HepG2 (cell line): ENCODE measurements at regions not wholly inside any gene's neighbourhood (a gene's known extent, or its start where the extent isn't known, plus 50 kb on each side); places are given as distances from the start of the nearest gene placed in this dataset.
A peak's percentile ranks its signal among the peaks of the same experiment; 100 is the strongest.

Experiments used
- CHCHD3 ChIP-seq: sonication (generic); formaldehyde crosslinking; IDR thresholded peaks from 2 replicates; pipeline ENCODE4 v1.8.0; 2022; ENCODE audit warnings: mild to moderate bottlenecking, missing genetic modification reagents, moderate library complexity
- FOXP1 ChIP-seq, 2 experiments: fragments of 450-650 bp in 1 of 2; IDR thresholded peaks; 2 replicates each; pipeline ENCODE4 v1.6.1; 2017 to 2018; ENCODE audit warnings: antibody characterized with exemption in 1 of 2
- GTF2F1 ChIP-seq: fragments of 150-350 bp; IDR thresholded peaks from 2 replicates; pipeline ENCODE4 v1.6.1; 2014; ENCODE audit warnings: low read length
- HDAC6 ChIP-seq: fragments of 200-600 bp; sonication (generic); IDR thresholded peaks from 2 replicates; pipeline ENCODE4 v1.7.0; 2017; ENCODE audit warnings: mild to moderate bottlenecking, antibody characterized with exemption, low read length, low read depth
- HES4 ChIP-seq: sonication (generic); formaldehyde crosslinking; IDR thresholded peaks from 2 replicates; pipeline ENCODE4 v1.9.0; 2021; ENCODE audit warnings: mild to moderate bottlenecking, missing genetic modification reagents, borderline replicate concordance
- HNF4G ChIP-seq, 2 experiments: sonication (generic) in 1 of 2; formaldehyde crosslinking in 1 of 2; IDR thresholded peaks; 2 replicates each; pipeline versions ENCODE4 v1.4.0 to v1.6.1; 2011 to 2020; ENCODE audit warnings: borderline replicate concordance in 2 of 2, low read depth in 2 of 2, mild to moderate bottlenecking in 2 of 2, low read length in 1 of 2, missing genetic modification reagents in 1 of 2, moderate library complexity in 1 of 2
- MED13 ChIP-seq: sonication (generic); formaldehyde crosslinking; IDR thresholded peaks from 2 replicates; pipeline ENCODE4 v1.5.0; 2020; ENCODE audit warnings: missing genetic modification reagents
- TBL1XR1 ChIP-seq: fragments of 150-350 bp; IDR thresholded peaks from 2 replicates; pipeline ENCODE4 v1.6.1; 2014; ENCODE audit warnings: borderline replicate concordance, low read length; ENCODE audit not compliant: partially characterized antibody
- TCF7L2 ChIP-seq: IDR thresholded peaks from 2 replicates; pipeline ENCODE4 v1.6.1; 2011; ENCODE audit warnings: mild to moderate bottlenecking, low read depth, low read length, moderate library complexity
- ZFAT ChIP-seq: sonication (generic); formaldehyde crosslinking; conservative IDR thresholded peaks from 2 replicates; pipeline ENCODE4 v1.8.1; 2023; ENCODE audit warnings: missing genetic modification reagents, inconsistent platforms
- ZNF530 ChIP-seq: sonication (generic); formaldehyde crosslinking; IDR thresholded peaks from 2 replicates; pipeline ENCODE4 v1.5.0; 2020; ENCODE audit warnings: low read depth, mild to moderate bottlenecking, missing genetic modification reagents
- ZNF552 ChIP-seq: sonication (generic); formaldehyde crosslinking; IDR thresholded peaks from 2 replicates; pipeline ENCODE4 v1.9.0; 2022; ENCODE audit warnings: missing genetic modification reagents, mild to moderate bottlenecking, borderline replicate concordance
- ZNF572 ChIP-seq: sonication (generic); formaldehyde crosslinking; IDR thresholded peaks from 2 replicates; pipeline ENCODE4 v1.5.1; 2020; ENCODE audit warnings: mild to moderate bottlenecking, missing genetic modification reagents
- ZNF605 ChIP-seq: sonication (generic); formaldehyde crosslinking; IDR thresholded peaks from 2 replicates; pipeline ENCODE4 v1.8.0; 2022; ENCODE audit warnings: mild to moderate bottlenecking, missing genetic modification reagents
- ZNF713 ChIP-seq: sonication (generic); formaldehyde crosslinking; IDR thresholded peaks from 2 replicates; pipeline ENCODE4 v1.4.0; 2020; ENCODE audit warnings: mild to moderate bottlenecking, missing genetic modification reagents
- TF ChIP-seq, protein P1 (sequence below): IDR thresholded peaks from 2 replicates; pipeline ENCODE4 v1.6.1; 2016; ENCODE audit warnings: mild to moderate bottlenecking, missing biosample characterization, missing genetic modification reagents
- TF ChIP-seq, protein P2 (sequence below): sonication (generic); formaldehyde crosslinking; IDR thresholded peaks from 2 replicates; pipeline ENCODE4 v1.5.0; 2020; ENCODE audit warnings: missing genetic modification reagents
- TF ChIP-seq, protein P3 (sequence below): sonication (generic); formaldehyde crosslinking; IDR thresholded peaks from 2 replicates; pipeline ENCODE4 v1.4.0; 2020; ENCODE audit warnings: missing genetic modification reagents
- TF ChIP-seq, protein P4 (sequence below): sonication (generic); formaldehyde crosslinking; IDR thresholded peaks from 2 replicates; pipeline ENCODE4 v1.5.0; 2020; ENCODE audit warnings: mild to moderate bottlenecking, missing genetic modification reagents, moderate library complexity
- TF ChIP-seq, protein P5 (sequence below): sonication (generic); formaldehyde crosslinking; IDR thresholded peaks from 2 replicates; pipeline ENCODE4 v1.4.0; 2020; ENCODE audit warnings: mild to moderate bottlenecking, missing genetic modification reagents

DNA sequence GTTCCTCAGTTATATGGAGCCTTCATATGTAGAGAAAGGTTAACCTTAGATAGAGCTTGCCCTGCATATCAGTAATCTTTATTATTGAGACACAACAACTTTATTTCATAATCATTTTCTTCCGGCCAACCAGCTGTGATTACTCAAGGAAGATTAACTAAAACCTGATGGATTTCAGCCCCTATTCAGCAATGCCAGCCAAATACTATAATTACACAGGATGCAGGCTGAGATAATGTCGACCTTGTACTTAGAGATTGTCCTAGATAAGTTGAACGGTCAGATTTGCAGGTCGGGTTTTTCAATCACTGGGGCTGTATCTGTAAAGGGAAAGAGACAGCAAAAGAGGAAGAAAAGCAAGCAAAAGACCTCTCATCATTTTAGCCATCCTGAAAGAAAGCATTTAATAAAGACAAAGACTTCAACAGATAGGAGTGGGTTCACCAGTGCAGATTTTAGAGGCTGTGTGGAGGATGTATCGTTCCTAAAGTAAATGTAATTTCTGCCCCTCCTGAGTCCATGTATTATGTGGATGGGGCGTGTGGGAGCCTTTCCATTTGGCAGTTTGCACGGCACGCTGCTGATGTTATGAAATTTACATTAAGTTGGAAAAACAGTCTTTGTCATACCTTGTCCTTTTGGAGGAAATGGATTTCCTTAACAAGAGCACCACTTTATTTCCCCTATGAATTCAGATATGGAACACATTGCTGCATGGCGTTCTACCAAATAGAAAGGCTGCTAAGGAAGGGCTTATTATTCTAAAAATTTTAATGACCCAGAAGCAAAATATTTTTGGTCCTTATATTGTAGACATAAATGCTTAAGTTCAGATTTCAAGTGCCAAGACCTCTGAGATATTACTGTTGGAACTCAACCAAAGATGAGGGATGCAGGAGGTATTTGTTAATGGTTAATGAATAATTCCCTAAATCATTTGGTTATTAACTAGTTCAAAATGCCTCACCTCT is 496.7 kb downstream of the SPRY1 start (continued):
- TF ChIP-seq, protein P1, sequence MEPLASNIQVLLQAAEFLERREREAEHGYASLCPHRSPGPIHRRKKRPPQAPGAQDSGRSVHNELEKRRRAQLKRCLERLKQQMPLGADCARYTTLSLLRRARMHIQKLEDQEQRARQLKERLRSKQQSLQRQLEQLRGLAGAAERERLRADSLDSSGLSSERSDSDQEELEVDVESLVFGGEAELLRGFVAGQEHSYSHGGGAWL (CRISPR knock-in tag), result no peak
- TF ChIP-seq TCF7L2 (no peak), ZNF552 (CRISPR knock-in tag) (no peak), ZNF605 (CRISPR knock-in tag) (no peak), ZFAT (CRISPR knock-in tag) (no peak), MED13 (CRISPR knock-in tag) (no peak), HES4 (no peak), TBL1XR1 (no peak), ZNF713 (CRISPR knock-in tag) (no peak), ZNF572 (no peak), GTF2F1 (no peak), FOXP1 (IDR thresholded peaks at IDR 0.05) (no peak), FOXP1 (CRISPR knock-in tag; IDR thresholded peaks at IDR 0.05) (peak; percentile 49; the same call in 1 of the 2 replicates), HNF4G (IDR thresholded peaks at IDR 0.05; ENCODE audit: borderline replicate concordance, low read depth, low read length) (no peak), HNF4G (CRISPR knock-in tag; IDR thresholded peaks at IDR 0.05; ENCODE audit: borderline replicate concordance, low read depth) (no peak), CHCHD3 (CRISPR knock-in tag) (no peak), HDAC6 (no peak), ZNF530 (CRISPR knock-in tag) (no peak)
- TF ChIP-seq, protein P2, sequence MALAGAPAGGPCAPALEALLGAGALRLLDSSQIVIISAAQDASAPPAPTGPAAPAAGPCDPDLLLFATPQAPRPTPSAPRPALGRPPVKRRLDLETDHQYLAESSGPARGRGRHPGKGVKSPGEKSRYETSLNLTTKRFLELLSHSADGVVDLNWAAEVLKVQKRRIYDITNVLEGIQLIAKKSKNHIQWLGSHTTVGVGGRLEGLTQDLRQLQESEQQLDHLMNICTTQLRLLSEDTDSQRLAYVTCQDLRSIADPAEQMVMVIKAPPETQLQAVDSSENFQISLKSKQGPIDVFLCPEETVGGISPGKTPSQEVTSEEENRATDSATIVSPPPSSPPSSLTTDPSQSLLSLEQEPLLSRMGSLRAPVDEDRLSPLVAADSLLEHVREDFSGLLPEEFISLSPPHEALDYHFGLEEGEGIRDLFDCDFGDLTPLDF (CRISPR knock-in tag), result no peak
- TF ChIP-seq, protein P3, sequence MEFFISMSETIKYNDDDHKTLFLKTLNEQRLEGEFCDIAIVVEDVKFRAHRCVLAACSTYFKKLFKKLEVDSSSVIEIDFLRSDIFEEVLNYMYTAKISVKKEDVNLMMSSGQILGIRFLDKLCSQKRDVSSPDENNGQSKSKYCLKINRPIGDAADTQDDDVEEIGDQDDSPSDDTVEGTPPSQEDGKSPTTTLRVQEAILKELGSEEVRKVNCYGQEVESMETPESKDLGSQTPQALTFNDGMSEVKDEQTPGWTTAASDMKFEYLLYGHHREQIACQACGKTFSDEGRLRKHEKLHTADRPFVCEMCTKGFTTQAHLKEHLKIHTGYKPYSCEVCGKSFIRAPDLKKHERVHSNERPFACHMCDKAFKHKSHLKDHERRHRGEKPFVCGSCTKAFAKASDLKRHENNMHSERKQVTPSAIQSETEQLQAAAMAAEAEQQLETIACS (CRISPR knock-in tag), result no peak
- TF ChIP-seq, protein P4, sequence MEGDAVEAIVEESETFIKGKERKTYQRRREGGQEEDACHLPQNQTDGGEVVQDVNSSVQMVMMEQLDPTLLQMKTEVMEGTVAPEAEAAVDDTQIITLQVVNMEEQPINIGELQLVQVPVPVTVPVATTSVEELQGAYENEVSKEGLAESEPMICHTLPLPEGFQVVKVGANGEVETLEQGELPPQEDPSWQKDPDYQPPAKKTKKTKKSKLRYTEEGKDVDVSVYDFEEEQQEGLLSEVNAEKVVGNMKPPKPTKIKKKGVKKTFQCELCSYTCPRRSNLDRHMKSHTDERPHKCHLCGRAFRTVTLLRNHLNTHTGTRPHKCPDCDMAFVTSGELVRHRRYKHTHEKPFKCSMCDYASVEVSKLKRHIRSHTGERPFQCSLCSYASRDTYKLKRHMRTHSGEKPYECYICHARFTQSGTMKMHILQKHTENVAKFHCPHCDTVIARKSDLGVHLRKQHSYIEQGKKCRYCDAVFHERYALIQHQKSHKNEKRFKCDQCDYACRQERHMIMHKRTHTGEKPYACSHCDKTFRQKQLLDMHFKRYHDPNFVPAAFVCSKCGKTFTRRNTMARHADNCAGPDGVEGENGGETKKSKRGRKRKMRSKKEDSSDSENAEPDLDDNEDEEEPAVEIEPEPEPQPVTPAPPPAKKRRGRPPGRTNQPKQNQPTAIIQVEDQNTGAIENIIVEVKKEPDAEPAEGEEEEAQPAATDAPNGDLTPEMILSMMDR (CRISPR knock-in tag), result no peak
- TF ChIP-seq, protein P5, sequence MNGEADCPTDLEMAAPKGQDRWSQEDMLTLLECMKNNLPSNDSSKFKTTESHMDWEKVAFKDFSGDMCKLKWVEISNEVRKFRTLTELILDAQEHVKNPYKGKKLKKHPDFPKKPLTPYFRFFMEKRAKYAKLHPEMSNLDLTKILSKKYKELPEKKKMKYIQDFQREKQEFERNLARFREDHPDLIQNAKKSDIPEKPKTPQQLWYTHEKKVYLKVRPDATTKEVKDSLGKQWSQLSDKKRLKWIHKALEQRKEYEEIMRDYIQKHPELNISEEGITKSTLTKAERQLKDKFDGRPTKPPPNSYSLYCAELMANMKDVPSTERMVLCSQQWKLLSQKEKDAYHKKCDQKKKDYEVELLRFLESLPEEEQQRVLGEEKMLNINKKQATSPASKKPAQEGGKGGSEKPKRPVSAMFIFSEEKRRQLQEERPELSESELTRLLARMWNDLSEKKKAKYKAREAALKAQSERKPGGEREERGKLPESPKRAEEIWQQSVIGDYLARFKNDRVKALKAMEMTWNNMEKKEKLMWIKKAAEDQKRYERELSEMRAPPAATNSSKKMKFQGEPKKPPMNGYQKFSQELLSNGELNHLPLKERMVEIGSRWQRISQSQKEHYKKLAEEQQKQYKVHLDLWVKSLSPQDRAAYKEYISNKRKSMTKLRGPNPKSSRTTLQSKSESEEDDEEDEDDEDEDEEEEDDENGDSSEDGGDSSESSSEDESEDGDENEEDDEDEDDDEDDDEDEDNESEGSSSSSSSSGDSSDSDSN (CRISPR knock-in tag), result no peak
